IMR-90 (cell line): ENCODE measurements at regions not wholly inside any gene's neighbourhood (a gene's known extent, or its start where the extent isn't known, plus 50 kb on each side); places are given as distances from the start of the nearest gene placed in this dataset.

Source experiments
- ATAC-seq: fragments of 200-7000 bp; cut with Tn5 transposase; 2 replicates; pipeline ENCODE4 v1.9.1; 2020; ENCODE audit warnings: low read depth, mild to moderate bottlenecking, moderate library complexity
- BruUV-seq: library from RNA; stranded (reverse); fragments of 400-500 nt; replicated peaks from 2 replicates; lab custom pipeline; 2021; lab: Mats Ljungman, UMichigan
- CTCF ChIA-PET: fragments of 300-600 bp; formaldehyde crosslinking; extraction: SDS; loops from one replicate; lab custom pipeline; 2021; ENCODE audit warnings: antibody characterized with exemption; lab: Yijun Ruan, JAX
- POLR2A ChIA-PET: fragments of 300-600 bp; sonication (Branson Sonifier 250); formaldehyde crosslinking; loops from one replicate; lab custom pipeline; 2022; ENCODE audit warnings: antibody characterized with exemption; ENCODE audit not compliant: unreplicated experiment; lab: Charles Lee
- DNase-seq: peaks from one replicate; pipeline ENCODE4 v3.0.0; 2013
- H2AFZ ChIP-seq: replicated peaks from 2 replicates; pipeline ENCODE3; 2013; ENCODE audit warnings: low read length, mild to moderate bottlenecking; ENCODE audit not compliant: poor library complexity
- H2AK5ac ChIP-seq: 2 replicates; pipeline ENCODE4 v1.6.1; 2013; ENCODE audit warnings: low read depth, low read length, inconsistent platforms
- H2AK9ac ChIP-seq: replicated peaks from 2 replicates; pipeline ENCODE3; 2013; ENCODE audit warnings: mild to moderate bottlenecking, low read depth, low read length, moderate library complexity; ENCODE audit not compliant: poor library complexity
- H2BK120ac ChIP-seq: 2 replicates; pipeline ENCODE4 v1.6.1; 2013; ENCODE audit warnings: low read depth, low read length, inconsistent platforms
- H2BK15ac ChIP-seq: 3 replicates; pipeline ENCODE4 v1.6.1; 2013; ENCODE audit warnings: low read depth, low read length, inconsistent platforms
- H2BK20ac ChIP-seq: 2 replicates; pipeline ENCODE4 v1.6.1; 2013; ENCODE audit warnings: low read depth, mild to moderate bottlenecking, inconsistent platforms, low read length, moderate library complexity
- H2BK5ac ChIP-seq: 2 replicates; pipeline ENCODE4 v1.6.1; 2013; ENCODE audit warnings: mild to moderate bottlenecking, low read depth, low read length, inconsistent platforms; ENCODE audit not compliant: poor library complexity, severe bottlenecking
- H3K14ac ChIP-seq: replicated peaks from 2 replicates; pipeline ENCODE4 v1.6.1; 2013; ENCODE audit warnings: low read depth, low read length, inconsistent platforms
- H3K18ac ChIP-seq: 2 replicates; pipeline ENCODE4 v1.6.1; 2013; ENCODE audit warnings: low read depth, low read length, control low read depth
- H3K23ac ChIP-seq: 2 replicates; pipeline ENCODE4 v1.6.1; 2013; ENCODE audit warnings: low read depth, low read length, inconsistent platforms
- H3K27ac ChIP-seq: 2 replicates; pipeline ENCODE4 v1.5.1; 2013; ENCODE audit warnings: mild to moderate bottlenecking, control low read depth, low read length; ENCODE audit not compliant: insufficient read depth
- H3K27me3 ChIP-seq: 2 replicates; pipeline ENCODE4 v1.6.1; 2013; ENCODE audit warnings: low read length; ENCODE audit not compliant: control insufficient read depth, insufficient read depth
- H3K36me3 ChIP-seq: 2 replicates; pipeline ENCODE4 v1.6.1; 2013; ENCODE audit warnings: low read length, mixed read lengths; ENCODE audit not compliant: control insufficient read depth, insufficient read depth
- H3K4ac ChIP-seq: 2 replicates; pipeline ENCODE4 v1.6.1; 2013; ENCODE audit warnings: low read depth, low read length, inconsistent platforms
- H3K4me1 ChIP-seq: 2 replicates; pipeline ENCODE4 v1.6.1; 2013; ENCODE audit warnings: low read length, mixed read lengths; ENCODE audit not compliant: control insufficient read depth, insufficient read depth
- H3K4me2 ChIP-seq: 2 replicates; pipeline ENCODE4 v1.6.1; 2013; ENCODE audit warnings: low read depth, mild to moderate bottlenecking, control low read depth, low read length, moderate library complexity
- H3K4me3 ChIP-seq: 2 replicates; pipeline ENCODE4 v1.5.1; 2013; ENCODE audit warnings: low read depth, mild to moderate bottlenecking, control low read depth, low read length, moderate library complexity; ENCODE audit not compliant: insufficient read depth
- H3K56ac ChIP-seq: 2 replicates; pipeline ENCODE4 v1.6.1; 2013; ENCODE audit warnings: low read length, inconsistent platforms; ENCODE audit not compliant: insufficient read depth; ENCODE audit errors: extremely low read depth
- H3K79me1 ChIP-seq, 2 experiments: 2 replicates each; pipeline ENCODE4 v1.6.1; 2013; ENCODE audit warnings: low read length in 2 of 2, inconsistent platforms in 1 of 2, low read depth in 1 of 2
- H3K9ac ChIP-seq: 2 replicates; pipeline ENCODE4 v1.6.1; 2013; ENCODE audit warnings: low read depth, low read length, control low read depth
- H3K9me1 ChIP-seq: 2 replicates; pipeline ENCODE4 v1.6.1; 2013; ENCODE audit warnings: low read length, inconsistent platforms; ENCODE audit not compliant: insufficient read depth
- H3K9me3 ChIP-seq: 2 replicates; pipeline ENCODE4 v1.6.1; 2013; ENCODE audit warnings: low read length; ENCODE audit not compliant: control insufficient read depth, insufficient read depth
- H4K20me1 ChIP-seq: 2 replicates; pipeline ENCODE4 v1.6.1; 2013; ENCODE audit warnings: low read length, inconsistent platforms; ENCODE audit not compliant: insufficient read depth
- H4K5ac ChIP-seq: 2 replicates; pipeline ENCODE4 v1.6.1; 2013; ENCODE audit warnings: mild to moderate bottlenecking, low read depth, low read length, control low read depth
- H4K8ac ChIP-seq, 2 experiments: 2 replicates each; pipeline ENCODE4 v1.6.1; 2013; ENCODE audit warnings: low read depth in 2 of 2, low read length in 2 of 2, control low read depth in 1 of 2, inconsistent platforms in 1 of 2
- H4K91ac ChIP-seq: 2 replicates; pipeline ENCODE4 v1.6.1; 2013; ENCODE audit warnings: low read depth, low read length, inconsistent platforms; ENCODE audit not compliant: insufficient read depth
- BHLHE40 ChIP-seq: fragments of 150-350 bp; IDR thresholded peaks from 2 replicates; pipeline ENCODE4 v1.6.1; 2016; ENCODE audit warnings: mild to moderate bottlenecking, low read depth, low read length
- CEBPB ChIP-seq: IDR thresholded peaks from 2 replicates; pipeline ENCODE4 v1.6.1; 2012; ENCODE audit warnings: low read depth, low read length, improper control_type of control experiment
- FOS ChIP-seq: fragments of 150-350 bp; IDR thresholded peaks from 2 replicates; pipeline ENCODE4 v1.6.1; 2016; ENCODE audit warnings: low read depth, low read length
- MAFK ChIP-seq: IDR thresholded peaks from 2 replicates; pipeline ENCODE4 v1.6.1; 2012; ENCODE audit warnings: low read depth, low read length, improper control_type of control experiment
- MAZ ChIP-seq: IDR thresholded peaks from 2 replicates; pipeline ENCODE4 v1.6.1; 2012; ENCODE audit warnings: low read depth, mild to moderate bottlenecking, low read length, improper control_type of control experiment, moderate library complexity, borderline replicate concordance
- MXI1 ChIP-seq: IDR thresholded peaks from 2 replicates; pipeline ENCODE4 v1.6.1; 2012; ENCODE audit warnings: low read depth, mild to moderate bottlenecking, low read length, moderate library complexity, borderline replicate concordance
- NFE2L2 ChIP-seq: fragments of 150-350 bp; IDR thresholded peaks from 2 replicates; pipeline ENCODE4 v1.6.1; 2016; ENCODE audit warnings: low read depth, mild to moderate bottlenecking, low read length
- POLR2A ChIP-seq: IDR thresholded peaks from 2 replicates; pipeline ENCODE4 v1.6.1; 2012; ENCODE audit warnings: mild to moderate bottlenecking, low read depth, low read length
- RAD21 ChIP-seq: IDR thresholded peaks from 2 replicates; pipeline ENCODE4 v1.6.1; 2012; ENCODE audit warnings: low read length, improper control_type of control experiment
- RCOR1 ChIP-seq: IDR thresholded peaks from 2 replicates; pipeline ENCODE4 v1.6.1; 2012; ENCODE audit warnings: mild to moderate bottlenecking, low read length, improper control_type of control experiment; ENCODE audit not compliant: insufficient replicate concordance
- RFX5 ChIP-seq: IDR thresholded peaks from 2 replicates; pipeline ENCODE4 v1.8.0; 2012; ENCODE audit warnings: low read depth, mild to moderate bottlenecking, low read length, moderate library complexity
- SMC3 ChIP-seq: fragments of 150-350 bp; IDR thresholded peaks from 2 replicates; pipeline ENCODE4 v1.6.1; 2016; ENCODE audit warnings: low read depth, mild to moderate bottlenecking, antibody characterized with exemption, low read length, moderate library complexity
- WGBS, 2 experiments: methylation state at CpG; one replicate each; pipeline versions ENCODE4 v1.1.5 to v1.1.7; 2013; ENCODE audit warnings: missing lambda C conversion rate in 2 of 2; ENCODE audit not compliant: insufficient read length in 1 of 2; ENCODE audit errors: extremely low coverage in 2 of 2; 5-methylcytosine and 5-hydroxymethylcytosine counted together
- dilution Hi-C: fragments of 300-500 bp; cut with HindIII; formaldehyde crosslinking; loops from one replicate; pipeline ENCODE4 v1.14.3; 2018; ENCODE audit warnings: low sequenced_read_pairs; ENCODE audit not compliant: unreplicated experiment
- in situ Hi-C: fragments of 300-500 bp; cut with MboI; formaldehyde crosslinking; loops from 3 replicates; pipeline ENCODE4 v1.14.3; 2019; ENCODE audit warnings: low sequenced_read_pairs, inconsistent platforms, mixed read lengths
- intact Hi-C: fragments of 100-400 bp; cut with micrococcal nuclease; formaldehyde crosslinking; loops from 2 replicates; pipeline ENCODE4 v1.10.0; 2022
- TF ChIP-seq, protein P1 (sequence below): fragments of 150-350 bp; IDR thresholded peaks from 2 replicates; pipeline ENCODE4 v1.6.1; 2017; ENCODE audit warnings: mild to moderate bottlenecking, antibody characterized with exemption, low read length, low read depth
- TF ChIP-seq, protein P2 (sequence below): conservative IDR thresholded peaks from 2 replicates; pipeline ENCODE4 v1.5.1; 2012; ENCODE audit warnings: mild to moderate bottlenecking, low read depth, low read length, improper control_type of control experiment

DNA sequence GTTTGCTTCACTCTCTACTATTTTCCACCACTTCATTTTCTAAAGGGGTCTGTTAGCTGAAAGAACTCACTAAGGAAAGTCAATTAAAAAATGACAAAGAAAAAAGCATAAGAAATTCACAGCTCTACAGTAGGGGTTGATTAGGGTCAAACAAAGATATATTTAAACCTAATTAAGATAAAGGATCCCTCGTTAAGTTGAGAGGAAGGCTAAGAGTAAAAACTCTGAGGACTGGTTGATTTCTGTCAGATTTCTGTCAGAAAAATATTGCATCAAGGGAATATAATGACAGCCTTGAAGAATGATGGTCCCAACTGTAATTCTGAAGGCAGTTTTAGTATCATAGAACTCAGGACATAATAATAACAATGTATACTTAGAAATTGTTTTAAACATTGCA lies 218.0 kb downstream of the QDPR start:
- H3K27ac ChIP-seq, result no peak overlapping the region
- H3K9ac ChIP-seq, result no peak overlapping the region
- H4K5ac ChIP-seq, result no peak overlapping the region
- H3K23ac ChIP-seq, result no peak overlapping the region
- no peak overlapping the region for H2BK120ac ChIP-seq
- no peak overlapping the region for H3K56ac ChIP-seq
- no peaks in the 10 kb centered on the region for H3K9me3 ChIP-seq
- H3K14ac ChIP-seq, result no peak overlapping the region
- no peak for DNase-seq
- no peaks in the 10 kb centered on the region for H3K79me1 ChIP-seq
- no peak overlapping the region for H2AK9ac ChIP-seq
- H3K4ac ChIP-seq, result no peak overlapping the region
- intact Hi-C loops, result no loop called here
- H3K27me3 ChIP-seq, result no peaks in the 10 kb centered on the region
- H2AK5ac ChIP-seq, result no peak overlapping the region
- ChIA-PET CTCF (interaction anchor here (0.6 kb wide), 1 partner anchor 30 kb away, joined by 3 read pairs; no protein-coding TSS in a partner anchor), POLR2A (no interaction called here)
- H2BK15ac ChIP-seq, result no peak overlapping the region
- H2AFZ ChIP-seq, result no peak overlapping the region
- no peak overlapping the region for H3K4me3 ChIP-seq
- no peaks in the 10 kb centered on the region for H3K36me3 ChIP-seq
- no peak for ATAC-seq
- no peak overlapping the region for H2BK5ac ChIP-seq
- no TSS peak for BruUV-seq
- no peak for TF ChIP-seq RCOR1
- TF ChIP-seq, protein P1, sequence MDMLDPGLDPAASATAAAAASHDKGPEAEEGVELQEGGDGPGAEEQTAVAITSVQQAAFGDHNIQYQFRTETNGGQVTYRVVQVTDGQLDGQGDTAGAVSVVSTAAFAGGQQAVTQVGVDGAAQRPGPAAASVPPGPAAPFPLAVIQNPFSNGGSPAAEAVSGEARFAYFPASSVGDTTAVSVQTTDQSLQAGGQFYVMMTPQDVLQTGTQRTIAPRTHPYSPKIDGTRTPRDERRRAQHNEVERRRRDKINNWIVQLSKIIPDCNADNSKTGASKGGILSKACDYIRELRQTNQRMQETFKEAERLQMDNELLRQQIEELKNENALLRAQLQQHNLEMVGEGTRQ, result no peak
- TF ChIP-seq FOS, result no peak
- no peak for TF ChIP-seq MXI1
- no peak for TF ChIP-seq MAFK
- TF ChIP-seq SMC3, result no peak
- no peak for TF ChIP-seq RFX5
- TF ChIP-seq, protein P2, sequence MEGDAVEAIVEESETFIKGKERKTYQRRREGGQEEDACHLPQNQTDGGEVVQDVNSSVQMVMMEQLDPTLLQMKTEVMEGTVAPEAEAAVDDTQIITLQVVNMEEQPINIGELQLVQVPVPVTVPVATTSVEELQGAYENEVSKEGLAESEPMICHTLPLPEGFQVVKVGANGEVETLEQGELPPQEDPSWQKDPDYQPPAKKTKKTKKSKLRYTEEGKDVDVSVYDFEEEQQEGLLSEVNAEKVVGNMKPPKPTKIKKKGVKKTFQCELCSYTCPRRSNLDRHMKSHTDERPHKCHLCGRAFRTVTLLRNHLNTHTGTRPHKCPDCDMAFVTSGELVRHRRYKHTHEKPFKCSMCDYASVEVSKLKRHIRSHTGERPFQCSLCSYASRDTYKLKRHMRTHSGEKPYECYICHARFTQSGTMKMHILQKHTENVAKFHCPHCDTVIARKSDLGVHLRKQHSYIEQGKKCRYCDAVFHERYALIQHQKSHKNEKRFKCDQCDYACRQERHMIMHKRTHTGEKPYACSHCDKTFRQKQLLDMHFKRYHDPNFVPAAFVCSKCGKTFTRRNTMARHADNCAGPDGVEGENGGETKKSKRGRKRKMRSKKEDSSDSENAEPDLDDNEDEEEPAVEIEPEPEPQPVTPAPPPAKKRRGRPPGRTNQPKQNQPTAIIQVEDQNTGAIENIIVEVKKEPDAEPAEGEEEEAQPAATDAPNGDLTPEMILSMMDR, result no peak
- TF ChIP-seq CEBPB, result no peak
- no peak for TF ChIP-seq POLR2A
- no peak for TF ChIP-seq RAD21
- TF ChIP-seq MAZ, result no peak
- no peak for TF ChIP-seq BHLHE40
- no peak for TF ChIP-seq NFE2L2
- no peak overlapping the region for H4K91ac ChIP-seq
- no peaks in the 10 kb centered on the region for H4K20me1 ChIP-seq
- H3K4me2 ChIP-seq, result no peak overlapping the region
- peaks cover 2% of the 10 kb centered on the region; the same call in 1 of the 2 replicates for H3K4me1 ChIP-seq
- dilution Hi-C loops, result no loop called here
- H2BK20ac ChIP-seq, result no peak overlapping the region
- H4K8ac ChIP-seq, result no peak overlapping the region
- in situ Hi-C loops, result no loop called here
- WGBS, 2 experiments, result no CpG with 5 or more reads among the region's 1 CpG
- no peak overlapping the region for H3K18ac ChIP-seq
- H3K9me1 ChIP-seq, result no peaks in the 10 kb centered on the region
